CD14-positive monocyte (primary cell): ENCODE measurements at regions not wholly inside any gene's neighbourhood (a gene's known extent, or its start where the extent isn't known, plus 50 kb on each side); places are given as distances from the start of the nearest gene placed in this dataset.
"Not testable (repeated sequence)": the region's sequence is repeated elsewhere in the genome, so short reads cannot be mapped to it uniquely, and the experiment has no call there.

Experiments used
- DNase-seq, 3 donors: peaks; one replicate each; pipeline ENCODE4 v3.0.0-alpha.2; 2011 to 2022
- H2AFZ ChIP-seq: 2 replicates; pipeline ENCODE4 v1.6.0; 2012; ENCODE audit warnings: mild to moderate bottlenecking, low read depth, low read length, inconsistent platforms; ENCODE audit not compliant: insufficient read depth, poor library complexity, severe bottlenecking
- H3K27ac ChIP-seq, 2 donors: 1 replicate in 1 of 2; 2 replicates in 1 of 2; pipeline ENCODE4 v1.5.1; 2012 to 2013; ENCODE audit warnings: low read length in 2 of 2, control low read depth in 1 of 2, inconsistent platforms in 1 of 2, low read depth in 1 of 2, mild to moderate bottlenecking in 1 of 2
- H3K27me3 ChIP-seq, 2 donors: one replicate each; pipeline versions ENCODE4 v1.6.0 to v1.6.1; 2011 to 2013; ENCODE audit warnings: low read length in 2 of 2; ENCODE audit not compliant: control insufficient read depth in 2 of 2, insufficient read depth in 2 of 2
- H3K36me3 ChIP-seq, 2 donors: replicated peaks in 1 of 2; 1 replicate in 1 of 2; 2 replicates in 1 of 2; pipeline versions ENCODE4 v1.5.1 to v1.6.1; 2012 to 2013; ENCODE audit warnings: low read length in 2 of 2, control low read depth in 1 of 2, inconsistent platforms in 1 of 2, mild to moderate bottlenecking in 1 of 2; ENCODE audit not compliant: insufficient read depth in 2 of 2, control insufficient read depth in 1 of 2
- H3K4me1 ChIP-seq, 2 donors: 1 replicate in 1 of 2; 2 replicates in 1 of 2; pipeline versions ENCODE4 v1.5.1 to v1.6.1; 2012 to 2013; ENCODE audit warnings: low read length in 2 of 2, control low read depth in 1 of 2, inconsistent platforms in 1 of 2, mild to moderate bottlenecking in 1 of 2, moderate library complexity in 1 of 2; ENCODE audit not compliant: insufficient read depth in 2 of 2, control insufficient read depth in 1 of 2
- H3K4me2 ChIP-seq: replicated peaks from 2 replicates; pipeline ENCODE3; 2012; ENCODE audit warnings: low read length, moderate library complexity, mild to moderate bottlenecking; ENCODE audit not compliant: poor library complexity, severe bottlenecking; ENCODE audit errors: extremely low read depth
- H3K4me3 ChIP-seq, 3 experiments: fragments of 200-600 bp in 1 of 3; sonication (generic) in 1 of 3; replicated peaks in 1 of 3; 1 replicate in 2 of 3; 2 replicates in 1 of 3; pipeline ENCODE4 v1.5.1; 2011 to 2013; ENCODE audit warnings: low read length in 3 of 3, mild to moderate bottlenecking in 3 of 3, control low read depth in 2 of 3, low read depth in 2 of 3, inconsistent platforms in 1 of 3, moderate library complexity in 1 of 3
- H3K79me2 ChIP-seq: 2 replicates; pipeline ENCODE4 v1.6.0; 2012; ENCODE audit warnings: mild to moderate bottlenecking, control low read depth, inconsistent platforms, low read length, moderate library complexity; ENCODE audit not compliant: insufficient read depth
- H3K9ac ChIP-seq: 2 replicates; pipeline ENCODE4 v1.6.0; 2017; ENCODE audit warnings: low read length, mild to moderate bottlenecking; ENCODE audit not compliant: insufficient read depth, poor library complexity, severe bottlenecking
- H3K9me3 ChIP-seq, 2 donors: replicated peaks in 1 of 2; 1 replicate in 1 of 2; 2 replicates in 1 of 2; pipeline versions ENCODE4 v1.5.1 to v1.6.1; 2012 to 2013; ENCODE audit warnings: low read length in 2 of 2, control low read depth in 1 of 2; ENCODE audit not compliant: control insufficient read depth in 1 of 2, insufficient read depth in 1 of 2
- H4K20me1 ChIP-seq: 2 replicates; pipeline ENCODE4 v1.6.0; 2012; ENCODE audit warnings: mild to moderate bottlenecking, low read length, control low read depth, moderate library complexity; ENCODE audit not compliant: insufficient read depth
- H3K27ac Mint-ChIP-seq, 7 donors: one replicate each; pipeline ENCODE4 v1.8.0; 2020; ENCODE audit warnings: mild to moderate bottlenecking in 7 of 7, mixed read lengths in 7 of 7, moderate library complexity in 6 of 7, inconsistent platforms in 2 of 7
- H3K27me3 Mint-ChIP-seq, 3 donors: one replicate each; pipeline ENCODE4 v1.8.0; 2021 to 2022; ENCODE audit warnings: low read depth in 3 of 3, mild to moderate bottlenecking in 3 of 3, mixed read lengths in 3 of 3, moderate library complexity in 3 of 3, inconsistent platforms in 1 of 3
- H3K36me3 Mint-ChIP-seq, 2 donors: one replicate each; pipeline ENCODE4 v1.8.0; 2020; ENCODE audit warnings: mixed read lengths in 2 of 2, inconsistent platforms in 1 of 2, mild to moderate bottlenecking in 1 of 2
- H3K4me1 Mint-ChIP-seq: one replicate; pipeline ENCODE4 v1.8.0; 2020; ENCODE audit warnings: mild to moderate bottlenecking, mixed read lengths
- H3K4me3 Mint-ChIP-seq, 2 donors: one replicate each; pipeline ENCODE4 v1.8.0; 2020; ENCODE audit warnings: mild to moderate bottlenecking in 2 of 2, mixed read lengths in 2 of 2, moderate library complexity in 1 of 2
- H3K9me3 Mint-ChIP-seq, 7 donors: one replicate each; pipeline ENCODE4 v1.8.0; 2020 to 2022; ENCODE audit warnings: mixed read lengths in 7 of 7, mild to moderate bottlenecking in 6 of 7, moderate library complexity in 6 of 7, inconsistent platforms in 2 of 7
- CTCF ChIP-seq: fragments of 200-600 bp; IDR thresholded peaks from one replicate; pipeline ENCODE4 v1.8.0; 2022; ENCODE audit warnings: antibody characterized with exemption, mild to moderate bottlenecking
- whole genome bisulfite sequencing: methylation state at CpG from one replicate; pipeline ENCODE4 v1.1.5; 2013; ENCODE audit warnings: missing lambda C conversion rate; ENCODE audit not compliant: insufficient coverage; 5-methylcytosine and 5-hydroxymethylcytosine counted together
- intact Hi-C, 2 donors: fragments of 100-400 bp; cut with micrococcal nuclease; formaldehyde crosslinking; loops; one replicate each; pipeline versions ENCODE4 v1.15.0 to v1.15.1; 2023

DNA sequence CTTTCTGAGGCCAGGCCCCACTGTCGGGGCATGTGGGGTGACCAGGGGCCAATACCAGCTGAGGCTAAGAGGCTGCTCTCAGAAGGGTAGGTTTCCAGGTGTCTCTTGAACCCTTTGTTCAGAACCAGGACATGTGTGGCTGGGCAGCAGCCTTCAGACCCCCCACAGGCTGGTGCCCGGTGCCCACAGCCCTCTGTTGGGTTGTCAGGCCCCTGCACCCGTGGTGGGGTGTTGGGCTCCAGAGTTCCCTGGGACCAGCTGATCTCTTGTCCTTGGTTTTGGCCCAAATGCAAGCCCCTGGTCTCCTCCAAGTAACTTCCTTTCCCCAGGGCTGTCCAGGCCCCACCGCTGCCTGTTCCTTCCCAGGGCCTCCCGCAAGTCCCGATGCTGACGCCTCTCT is 226.0 kb downstream of the TMEM121 start:
- not testable (repeated sequence) for H3K27ac Mint-ChIP-seq, H3K9me3 ChIP-seq, H2AFZ ChIP-seq, H3K27me3 Mint-ChIP-seq, H3K9me3 Mint-ChIP-seq, H3K36me3 Mint-ChIP-seq, H3K79me2 ChIP-seq, H3K36me3 ChIP-seq, H3K27ac ChIP-seq, H3K4me1 ChIP-seq, DNase-seq, H3K4me2 ChIP-seq, H4K20me1 ChIP-seq, H3K4me1 Mint-ChIP-seq, H3K27me3 ChIP-seq, H3K4me3 Mint-ChIP-seq, H3K9ac ChIP-seq, H3K4me3 ChIP-seq
- whole genome bisulfite sequencing = no CpG with 5 or more reads among the region's 7 CpGs
- intact Hi-C loops = loop anchor here in 1 of 2 donors (5.0 kb wide), 1 partner anchor 95 kb away; no protein-coding TSS in a partner anchor

- H3K27ac ChIP-seq = no peak overlapping the region
Measured at GRCh38 chr14:105760691-105761344, 234.4 kb downstream of the TMEM121 start.

GRCh38 chr14:105761345-105761740 is 235.0 kb downstream of the TMEM121 start:
- H3K4me1 Mint-ChIP-seq, H3K27me3 Mint-ChIP-seq, H3K4me3 ChIP-seq, H3K27me3 ChIP-seq, H3K36me3 ChIP-seq, H4K20me1 ChIP-seq, H3K27ac Mint-ChIP-seq, H3K36me3 Mint-ChIP-seq, H3K27ac ChIP-seq, H3K9me3 Mint-ChIP-seq, H3K4me3 Mint-ChIP-seq, H3K4me1 ChIP-seq, H3K9ac ChIP-seq, intact Hi-C loops, H3K4me2 ChIP-seq, H2AFZ ChIP-seq, H3K9me3 ChIP-seq, H3K79me2 ChIP-seq, DNase-seq: not testable (repeated sequence)
- 94% methylated on average over 4 of the region's 5 CpGs for WGBS

More at GRCh38 chr14:105760691-105761344, 234.4 kb downstream of the TMEM121 start:
- no peaks in the 10 kb centered on the region for H3K36me3 ChIP-seq
- no peak overlapping the region for H3K4me3 Mint-ChIP-seq
- H3K9me3 ChIP-seq = no peaks in the 10 kb centered on the region
- H3K9me3 Mint-ChIP-seq = peaks cover 0 to 6% (median 0%) of the 10 kb centered on the region in 7 donors
- no peaks in the 10 kb centered on the region for H3K79me2 ChIP-seq
- no peak overlapping the region for H3K9ac ChIP-seq
- H3K27me3 ChIP-seq = no peaks in the 10 kb centered on the region
- intact Hi-C loops = no loop called here
- H3K4me2 ChIP-seq = no peak overlapping the region
- TF ChIP-seq CTCF = no peak
- no peaks in the 10 kb centered on the region for H3K4me1 Mint-ChIP-seq
- DNase-seq = no peak
- no peak overlapping the region for H2AFZ ChIP-seq
- H4K20me1 ChIP-seq = no peaks in the 10 kb centered on the region
- H3K4me3 ChIP-seq = no peak overlapping the region
- no peaks in the 10 kb centered on the region for H3K36me3 Mint-ChIP-seq
- peaks cover 0 to 3% (median 0%) of the 10 kb centered on the region in 3 donors for H3K27me3 Mint-ChIP-seq
- H3K27ac Mint-ChIP-seq = no peak overlapping the region
- 86% methylated on average over 11 of the region's 18 CpGs for WGBS
- H3K4me1 ChIP-seq = no peaks in the 10 kb centered on the region
